22Rv1 (cell line): ENCODE measurements at regions not wholly inside any gene's neighbourhood (a gene's known extent, or its start where the extent isn't known, plus 50 kb on each side); places are given as distances from the start of the nearest gene placed in this dataset.

Source experiments
- CTCF ChIP-seq: fragments of 450-650 bp; IDR thresholded peaks from 2 replicates; pipeline ENCODE4 v1.5.1; 2017; ENCODE audit warnings: mild to moderate bottlenecking
- ZFX ChIP-seq: fragments of 450-650 bp; IDR thresholded peaks from 2 replicates; pipeline ENCODE4 v1.6.1; 2017; ENCODE audit warnings: antibody characterized with exemption, borderline replicate concordance

- TF ChIP-seq CTCF (peak; percentile 71), ZFX (no peak)
Measured at GRCh38 chr9:90099262-90099963, 494.6 kb downstream of the GADD45G start.
